Uterus (tissue), 2 donors: ENCODE measurements at regions not wholly inside any gene's neighbourhood (a gene's known extent, or its start where the extent isn't known, plus 50 kb on each side); places are given as distances from the start of the nearest gene placed in this dataset.

Source experiments
- CTCF ChIP-seq, 4 experiments: fragments of 200-600 bp in 2 of 4; fragments of 450-650 bp in 2 of 4; sonication (generic) in 2 of 4; IDR thresholded peaks; one replicate each; pipeline ENCODE4 v1.5.1; 2016 to 2019; ENCODE audit warnings: antibody characterized with exemption in 4 of 4, mild to moderate bottlenecking in 2 of 4, moderate library complexity in 1 of 4
- POLR2A ChIP-seq, 2 donors: fragments of 450-650 bp; IDR thresholded peaks; one replicate each; pipeline ENCODE4 v1.6.1; 2016; ENCODE audit warnings: antibody characterized with exemption in 2 of 2, mild to moderate bottlenecking in 1 of 2, moderate library complexity in 1 of 2

GRCh38 chr17:56021681-56022190 lies 131.5 kb upstream of the ANKFN1 start:
- no peak for TF ChIP-seq POLR2A (IDR thresholded peaks at IDR 0.05)
- TF ChIP-seq CTCF (IDR thresholded peaks at IDR 0.05), result no peak
